ENCODE measurements at regions not wholly inside any gene's neighbourhood (a gene's known extent, or its start where the extent isn't known, plus 50 kb on each side); places are given as distances from the start of the nearest gene placed in this dataset.
"Not testable (repeated sequence)": the region's sequence is repeated elsewhere in the genome, so short reads cannot be mapped to it uniquely, and the experiment has no call there.

DNA sequence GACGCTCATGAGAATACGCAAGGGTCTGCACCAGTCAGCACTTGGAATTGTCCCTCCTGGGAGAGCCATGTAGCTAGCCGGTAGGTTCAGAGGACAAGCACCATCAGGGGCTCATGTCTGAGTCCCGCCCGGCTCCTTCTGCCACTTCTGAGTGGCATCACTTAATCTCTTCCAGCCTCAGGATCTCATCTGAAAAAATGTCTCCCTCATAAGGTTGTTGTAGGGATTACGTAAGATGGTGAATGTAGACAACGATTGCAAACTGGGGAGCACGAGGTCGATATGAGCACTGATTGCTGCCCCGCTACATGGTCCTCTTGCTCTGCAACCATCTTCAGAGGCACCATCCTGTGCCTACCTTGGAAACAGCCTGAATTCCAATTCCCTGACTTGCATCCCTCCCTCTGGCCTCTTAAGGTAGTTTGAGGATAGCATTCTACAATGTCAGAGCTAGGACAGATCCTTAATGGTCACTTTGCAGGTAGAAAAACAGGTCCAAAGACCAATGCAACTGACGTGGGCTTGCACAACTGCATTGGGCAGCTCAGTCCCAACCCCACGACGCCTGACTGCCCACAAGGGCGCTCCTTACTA is 115.8 kb upstream of the TMEM45B start:
- H3K27ac Mint-ChIP-seq: no peak overlapping the region
- no peaks in the 10 kb centered on the region for H3K27me3 Mint-ChIP-seq
- no peak for DNase-seq
- ChIA-PET POLR2A (no interaction called here), CTCF (no interaction called here)
- H3K4me3 Mint-ChIP-seq: no peak overlapping the region
- peaks cover 9% of the 10 kb centered on the region for H3K4me1 Mint-ChIP-seq
- no peaks in the 10 kb centered on the region for H3K9me3 Mint-ChIP-seq
- no peaks in the 10 kb centered on the region for H3K36me3 Mint-ChIP-seq (ENCODE audit: low read depth)

GRCh38 chr11:129700701-129701100 is 114.9 kb upstream of the TMEM45B start:
- no peak overlapping the region for H3K27ac Mint-ChIP-seq
- H3K27me3 Mint-ChIP-seq: no peaks in the 10 kb centered on the region
- POLR2A ChIA-PET: no interaction called here

GRCh38 chr11:129701706-129702105 is 113.9 kb upstream of the TMEM45B start:
- H3K4me3 Mint-ChIP-seq: no peak overlapping the region
- ChIA-PET CTCF (no interaction called here), POLR2A (no interaction called here)

More at GRCh38 chr11:129700701-129701100, 114.9 kb upstream of the TMEM45B start:
- CTCF ChIA-PET: no interaction called here
- Mint-ChIP-seq H3K4me1 (peaks cover 6% of the 10 kb centered on the region), H3K36me3 (ENCODE audit: low read depth) (no peaks in the 10 kb centered on the region), H3K9me3 (no peaks in the 10 kb centered on the region), H3K4me3 (no peak overlapping the region)
- no peak for DNase-seq

DNA sequence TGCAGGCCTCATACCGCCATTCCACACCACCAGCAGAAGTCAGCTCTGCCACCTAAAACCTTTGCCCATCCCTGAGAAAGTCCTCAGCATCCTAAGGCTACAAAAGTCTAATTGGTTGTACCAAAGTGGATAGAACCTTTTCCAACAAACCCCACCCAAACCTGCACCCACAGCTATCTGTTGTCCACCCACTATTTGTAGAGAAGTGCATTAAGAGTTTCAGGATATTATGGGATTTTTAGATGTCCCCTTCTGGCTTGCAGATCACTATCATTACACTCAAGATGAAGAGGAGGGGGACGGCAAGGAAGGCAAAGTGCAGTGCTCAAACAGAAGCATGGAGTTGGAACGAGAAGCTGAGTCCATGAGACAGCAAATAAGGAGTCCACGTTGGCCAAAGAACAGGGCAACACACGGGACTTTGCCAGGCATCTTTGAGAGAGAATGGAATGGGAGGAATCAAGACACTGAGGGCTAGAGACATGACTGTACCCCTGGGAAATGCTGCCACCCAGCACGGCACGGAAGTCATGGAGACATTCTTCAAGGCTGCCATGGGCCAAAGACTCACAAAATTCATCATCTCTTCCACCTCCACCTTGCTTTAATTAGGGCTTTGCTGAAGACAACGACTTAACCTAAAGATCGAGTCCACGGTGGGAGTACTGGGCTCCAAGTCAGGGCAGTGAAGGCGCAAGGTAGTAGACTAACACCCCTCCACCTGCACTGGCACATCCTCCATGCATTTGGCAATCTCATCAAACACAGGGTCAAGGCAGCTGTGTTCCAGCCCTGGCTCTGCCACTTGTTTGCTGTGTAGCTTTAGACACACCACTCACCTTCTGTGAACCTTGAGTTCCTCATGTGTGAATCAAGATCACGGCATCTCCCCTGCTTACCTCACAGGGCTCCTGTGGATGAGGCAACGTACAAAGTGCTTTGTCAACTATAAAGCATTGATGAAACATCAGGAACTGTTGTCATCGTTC is 112.9 kb upstream of the TMEM45B start:
- Mint-ChIP-seq H3K4me3 (no peak overlapping the region), H3K9me3 (no peaks in the 10 kb centered on the region), H3K4me1 (no peaks in the 10 kb centered on the region), H3K36me3 (ENCODE audit: low read depth) (no peaks in the 10 kb centered on the region), H3K27ac (no peak overlapping the region), H3K27me3 (peaks cover 1% of the 10 kb centered on the region)
- no peak for DNase-seq
- POLR2A ChIA-PET: no interaction called here
- CTCF ChIA-PET: no interaction called here

More at GRCh38 chr11:129701706-129702105, 113.9 kb upstream of the TMEM45B start:
- DNase-seq: no peak
- no peaks in the 10 kb centered on the region for H3K9me3 Mint-ChIP-seq
- H3K27ac Mint-ChIP-seq: no peak overlapping the region
- no peaks in the 10 kb centered on the region for H3K36me3 Mint-ChIP-seq (ENCODE audit: low read depth)
- no peaks in the 10 kb centered on the region for H3K27me3 Mint-ChIP-seq
- H3K4me1 Mint-ChIP-seq: no peaks in the 10 kb centered on the region

DNA sequence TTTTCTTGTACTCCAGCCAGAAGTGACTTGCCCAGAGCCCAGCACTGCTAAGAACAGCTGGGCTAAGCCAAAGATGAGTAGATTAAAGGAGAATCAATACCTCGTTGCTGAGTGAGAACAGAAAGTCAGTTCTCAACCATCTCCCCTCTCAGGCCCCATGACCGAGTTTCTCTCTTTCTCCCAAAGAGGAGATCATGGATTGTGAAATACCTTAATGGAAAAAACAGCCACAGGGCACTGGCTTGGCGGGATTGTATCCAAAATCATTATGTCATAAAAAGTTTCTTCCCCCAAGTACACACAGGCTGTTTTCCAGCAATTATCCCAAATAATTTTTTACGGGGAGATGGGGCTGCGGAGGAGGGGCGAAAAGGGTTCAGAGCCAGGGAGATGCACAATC is 111.8 kb upstream of the TMEM45B start:
- Mint-ChIP-seq H3K9me3 (no peaks in the 10 kb centered on the region), H3K27ac (no peak overlapping the region), H3K4me1 (no peaks in the 10 kb centered on the region), H3K4me3 (no peak overlapping the region), H3K36me3 (ENCODE audit: low read depth) (no peaks in the 10 kb centered on the region), H3K27me3 (peaks cover 1% of the 10 kb centered on the region)
- no peak for DNase-seq
- ChIA-PET POLR2A (no interaction called here), CTCF (no interaction called here)

DNA sequence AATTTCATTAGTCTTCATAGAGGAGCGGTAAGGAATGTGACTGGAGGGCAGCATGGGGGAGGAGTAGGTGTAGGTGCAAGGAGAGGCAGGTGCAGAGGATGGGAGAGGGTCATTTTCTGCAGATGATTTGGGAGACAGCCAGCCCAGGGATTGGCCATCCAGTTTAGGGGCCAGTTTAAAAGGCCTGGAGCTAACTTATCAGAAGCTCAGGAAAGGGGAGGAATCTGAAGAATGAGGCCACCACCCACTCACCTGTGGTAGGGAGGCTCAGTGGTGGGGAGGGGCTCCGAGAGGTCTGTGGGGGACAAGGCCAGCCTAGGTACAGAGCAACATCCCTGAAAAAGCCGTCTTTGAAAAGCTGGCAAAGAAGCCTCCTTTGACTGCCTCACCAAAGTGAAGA is 110.8 kb upstream of the TMEM45B start:
- H3K36me3 Mint-ChIP-seq (ENCODE audit: low read depth): no peaks in the 10 kb centered on the region
- no peak overlapping the region for H3K4me3 Mint-ChIP-seq
- DNase-seq: no peak
- no peaks in the 10 kb centered on the region for H3K9me3 Mint-ChIP-seq
- ChIA-PET CTCF (no interaction called here), POLR2A (no interaction called here)
- H3K27ac Mint-ChIP-seq: no peak overlapping the region
- H3K27me3 Mint-ChIP-seq: peaks cover 1% of the 10 kb centered on the region
- no peaks in the 10 kb centered on the region for H3K4me1 Mint-ChIP-seq

DNA sequence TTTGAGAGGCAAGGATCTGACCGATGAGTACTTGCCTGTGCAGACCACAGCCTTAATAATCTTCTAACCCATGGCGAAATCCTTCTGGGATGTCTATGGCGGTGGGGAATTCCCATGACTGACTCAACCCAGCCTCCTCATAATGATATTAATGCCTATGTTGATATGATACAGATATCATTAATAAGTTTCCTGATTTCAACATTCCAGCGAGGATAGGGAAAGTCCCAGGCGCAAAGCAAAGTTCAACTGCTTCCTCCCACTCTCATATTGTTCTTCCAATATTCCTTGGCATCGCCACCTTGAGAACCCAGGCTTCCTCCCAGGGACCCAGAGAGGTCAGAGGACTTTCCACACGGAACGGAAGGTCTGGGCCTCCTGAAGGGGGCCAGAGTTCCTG is 110.3 kb upstream of the TMEM45B start:
- Mint-ChIP-seq H3K4me3 (no peak overlapping the region), H3K4me1 (no peaks in the 10 kb centered on the region), H3K27ac (no peak overlapping the region), H3K9me3 (no peaks in the 10 kb centered on the region), H3K36me3 (ENCODE audit: low read depth) (no peaks in the 10 kb centered on the region), H3K27me3 (peaks cover 1% of the 10 kb centered on the region)
- ChIA-PET POLR2A (no interaction called here), CTCF (no interaction called here)
- no peak for DNase-seq

GRCh38 chr11:129705933-129706332 is 109.7 kb upstream of the TMEM45B start:
- CTCF ChIA-PET: no interaction called here
- Mint-ChIP-seq H3K36me3 (ENCODE audit: low read depth) (no peaks in the 10 kb centered on the region), H3K4me3 (no peak overlapping the region), H3K4me1 (no peaks in the 10 kb centered on the region), H3K27ac (no peak overlapping the region), H3K27me3 (peaks cover 1% of the 10 kb centered on the region), H3K9me3 (no peaks in the 10 kb centered on the region)
- no peak for DNase-seq
- POLR2A ChIA-PET: no interaction called here

DNA sequence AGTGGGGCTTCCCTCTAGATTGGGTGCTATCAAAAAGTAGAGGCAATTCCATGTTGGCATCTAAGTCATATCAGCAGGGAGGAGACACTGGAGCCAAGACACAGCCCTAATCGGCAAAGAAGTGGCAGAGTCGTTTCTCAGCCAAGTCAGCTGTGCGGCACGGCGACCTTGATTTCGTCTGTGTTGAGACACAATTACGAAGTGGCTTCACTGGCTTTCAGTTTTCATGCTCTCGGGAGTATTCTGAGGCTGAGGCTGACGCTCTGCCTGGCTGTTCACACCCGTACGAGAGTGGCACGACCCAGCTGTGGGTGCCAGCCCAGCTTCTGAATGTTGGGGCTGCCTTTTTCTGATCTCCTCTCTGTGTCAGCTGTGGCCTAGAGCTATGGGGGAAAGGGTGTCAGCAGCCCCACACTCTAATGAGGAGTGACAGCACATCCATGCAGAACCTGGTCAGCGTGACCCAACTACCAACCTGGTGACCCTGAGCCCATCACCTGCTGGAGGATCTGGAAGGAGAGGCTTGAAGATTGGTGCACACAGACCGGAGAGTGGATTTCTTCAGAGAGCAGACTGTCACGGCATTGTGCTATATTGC is 105.7 kb upstream of the TMEM45B start:
- Mint-ChIP-seq H3K9me3 (no peaks in the 10 kb centered on the region), H3K27ac (no peak overlapping the region), H3K4me1 (no peaks in the 10 kb centered on the region), H3K36me3 (ENCODE audit: low read depth) (no peaks in the 10 kb centered on the region), H3K27me3 (peaks cover 5% of the 10 kb centered on the region), H3K4me3 (no peak overlapping the region)
- POLR2A ChIA-PET: no interaction called here
- CTCF ChIA-PET: no interaction called here
- no peak for DNase-seq

DNA sequence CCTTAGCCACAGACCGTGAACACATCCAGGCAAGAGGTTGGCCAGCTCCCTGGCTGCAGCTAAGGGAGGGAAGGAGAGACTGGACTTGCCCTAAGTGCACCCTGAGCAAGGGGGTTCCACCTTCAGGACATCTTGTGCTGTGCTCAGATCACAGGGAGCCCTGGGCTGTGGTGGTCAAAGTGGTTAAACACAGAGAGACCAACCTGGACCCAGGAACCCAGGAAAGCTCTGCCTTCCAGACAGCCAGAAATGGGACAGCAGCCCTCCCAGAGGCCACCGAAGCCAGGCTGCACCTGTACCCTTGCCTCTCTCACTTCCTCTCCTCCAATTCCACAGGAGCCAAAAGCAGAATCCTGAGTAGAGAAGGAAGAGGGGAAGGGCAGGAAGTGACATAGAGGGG is 105.2 kb upstream of the TMEM45B start:
- Mint-ChIP-seq H3K27me3 (peaks cover 5% of the 10 kb centered on the region), H3K9me3 (no peaks in the 10 kb centered on the region), H3K27ac (no peak overlapping the region), H3K4me1 (no peaks in the 10 kb centered on the region), H3K36me3 (ENCODE audit: low read depth) (no peaks in the 10 kb centered on the region), H3K4me3 (no peak overlapping the region)
- CTCF ChIA-PET: no interaction called here
- POLR2A ChIA-PET: no interaction called here
- no peak for DNase-seq

DNA sequence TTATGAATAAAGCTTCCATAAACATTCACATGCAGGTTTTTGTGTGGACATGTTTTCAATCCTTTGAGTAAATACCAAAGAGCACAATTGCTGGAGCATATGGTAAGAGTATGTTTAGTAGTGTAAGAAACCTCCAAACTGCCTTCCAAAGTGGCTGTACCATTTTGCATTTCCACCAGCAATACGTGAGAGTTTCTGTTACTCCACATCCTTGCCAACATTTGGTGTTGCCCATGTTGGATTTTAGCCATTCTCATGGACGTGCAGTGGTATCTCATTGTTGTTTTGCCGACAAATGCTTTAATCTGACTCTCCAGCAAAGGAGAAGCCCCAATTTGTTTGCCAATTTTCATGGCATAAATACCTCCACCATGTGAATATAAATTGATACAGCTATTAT is 103.9 kb upstream of the TMEM45B start:
- no peak for DNase-seq
- no peaks in the 10 kb centered on the region for H3K9me3 Mint-ChIP-seq
- H3K27me3 Mint-ChIP-seq: peaks cover 7% of the 10 kb centered on the region
- no peak overlapping the region for H3K27ac Mint-ChIP-seq
- H3K36me3 Mint-ChIP-seq (ENCODE audit: low read depth): no peaks in the 10 kb centered on the region
- POLR2A ChIA-PET: no interaction called here
- CTCF ChIA-PET: interaction anchor here (1.3 kb wide), 1 partner anchor 17 kb away, joined by 3 read pairs; no protein-coding TSS in a partner anchor
- no peaks in the 10 kb centered on the region for H3K4me1 Mint-ChIP-seq
- no peak overlapping the region for H3K4me3 Mint-ChIP-seq

DNA sequence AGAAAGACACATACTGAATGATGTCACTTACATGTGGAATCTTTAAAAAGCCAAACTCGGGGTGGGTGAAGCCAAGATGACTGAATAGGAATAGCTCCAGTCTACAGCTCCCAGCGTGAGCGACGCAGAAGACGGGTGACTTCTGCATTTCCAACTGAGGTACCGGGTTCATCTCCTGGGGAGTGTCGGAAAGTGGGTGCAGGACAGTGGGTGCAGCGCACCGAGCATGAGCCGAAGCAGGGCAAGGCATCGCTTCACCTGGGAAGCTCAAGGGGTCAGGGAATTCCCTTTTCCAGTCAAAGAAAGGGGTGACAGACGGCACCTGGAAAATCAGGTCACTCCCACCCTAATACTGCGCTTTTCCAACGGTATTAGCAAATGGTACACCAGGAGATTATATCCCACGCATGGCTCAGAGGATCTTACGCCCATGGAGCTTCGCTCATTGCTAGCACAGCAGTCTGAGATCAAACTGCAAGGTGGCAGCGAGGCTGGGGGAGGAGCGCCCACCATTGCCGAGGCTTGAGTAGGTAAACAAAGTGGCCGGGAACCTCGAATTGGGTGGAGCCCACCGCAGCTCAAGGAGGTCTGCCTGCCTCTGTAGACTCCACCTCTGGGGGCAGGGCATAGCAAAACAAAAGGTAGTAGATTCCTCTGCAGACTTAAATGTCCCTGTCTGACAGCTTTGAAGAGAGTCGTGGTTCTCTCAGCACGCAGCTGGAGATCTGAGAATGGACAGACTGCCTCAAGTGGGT is 103.0 kb upstream of the TMEM45B start:
- H3K27ac Mint-ChIP-seq; H3K36me3 Mint-ChIP-seq (ENCODE audit: low read depth); H3K4me3 Mint-ChIP-seq; H3K9me3 Mint-ChIP-seq; POLR2A ChIA-PET; DNase-seq; H3K4me1 Mint-ChIP-seq; H3K27me3 Mint-ChIP-seq: not testable (repeated sequence)
- CTCF ChIA-PET: interaction anchor here (1.3 kb wide), 1 partner anchor 16 kb away, joined by 3 read pairs; no protein-coding TSS in a partner anchor

GRCh38 chr11:129719037-129719436 is 96.6 kb upstream of the TMEM45B start:
- H3K27ac Mint-ChIP-seq: no peak overlapping the region
- peaks cover 8% of the 10 kb centered on the region for H3K27me3 Mint-ChIP-seq
- CTCF ChIA-PET: no interaction called here

More at GRCh38 chr11:129719037-129719436, 96.6 kb upstream of the TMEM45B start:
- Mint-ChIP-seq H3K4me1 (peaks cover 10% of the 10 kb centered on the region), H3K9me3 (no peaks in the 10 kb centered on the region), H3K4me3 (no peak overlapping the region), H3K36me3 (ENCODE audit: low read depth) (no peaks in the 10 kb centered on the region)
- POLR2A ChIA-PET: no interaction called here
- no peak for DNase-seq

Data from activated CD4-positive, alpha-beta T cell treated with anti-CD3 and anti-CD28 coated beads, Interleukin-2, amount 10 ng/mL, durations not matched to agents 7 days and 5 days (primary cell).